Endothelial cell of umbilical vein (primary cell): ENCODE measurements at regions not wholly inside any gene's neighbourhood (a gene's known extent, or its start where the extent isn't known, plus 50 kb on each side); places are given as distances from the start of the nearest gene placed in this dataset.

Experiments
- JUN ChIP-seq: IDR thresholded peaks from 2 replicates; pipeline ENCODE4 v1.6.1; 2011; ENCODE audit warnings: borderline replicate concordance, low read depth; ENCODE audit not compliant: insufficient read length, insufficient read depth
- TF ChIP-seq, protein P1 (sequence below): IDR thresholded peaks from 2 replicates; pipeline ENCODE4 v1.6.1; 2011; ENCODE audit not compliant: insufficient read depth, insufficient read length
- TF ChIP-seq, protein P2 (sequence below), 2 donors: IDR thresholded peaks; 1 replicate in 1 of 2; 2 replicates in 1 of 2; pipeline ENCODE4 v1.5.1; 2011; ENCODE audit warnings: low read length in 2 of 2, mild to moderate bottlenecking in 2 of 2, moderate library complexity in 2 of 2, control low read depth in 1 of 2, inconsistent platforms in 1 of 2, low read depth in 1 of 2; ENCODE audit not compliant: insufficient read depth in 1 of 2; ENCODE audit errors: extremely low read depth in 1 of 2

DNA sequence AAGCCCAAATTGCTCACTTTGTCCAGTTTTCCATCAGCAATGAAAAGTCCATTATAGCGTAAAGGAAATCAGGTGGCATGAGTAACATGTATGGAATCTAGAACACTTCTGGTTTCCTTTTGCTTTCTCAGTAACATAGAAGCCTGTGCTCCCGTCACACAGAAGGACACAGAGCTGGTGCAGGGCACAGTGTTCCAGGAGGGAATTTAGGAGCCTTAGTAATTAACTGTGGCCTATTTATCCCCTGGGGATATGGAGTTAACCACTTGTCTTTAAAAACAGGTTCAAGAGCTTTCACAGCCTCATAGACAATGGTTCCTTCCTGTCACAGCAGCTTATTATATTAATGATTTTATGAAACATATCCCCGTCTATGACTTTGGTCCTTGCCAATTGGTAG, 189.9 kb downstream of the NEBL start:
- TF ChIP-seq JUN, result no peak
- TF ChIP-seq, protein P1, sequence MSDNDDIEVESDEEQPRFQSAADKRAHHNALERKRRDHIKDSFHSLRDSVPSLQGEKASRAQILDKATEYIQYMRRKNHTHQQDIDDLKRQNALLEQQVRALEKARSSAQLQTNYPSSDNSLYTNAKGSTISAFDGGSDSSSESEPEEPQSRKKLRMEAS, result no peak
- TF ChIP-seq, protein P2, sequence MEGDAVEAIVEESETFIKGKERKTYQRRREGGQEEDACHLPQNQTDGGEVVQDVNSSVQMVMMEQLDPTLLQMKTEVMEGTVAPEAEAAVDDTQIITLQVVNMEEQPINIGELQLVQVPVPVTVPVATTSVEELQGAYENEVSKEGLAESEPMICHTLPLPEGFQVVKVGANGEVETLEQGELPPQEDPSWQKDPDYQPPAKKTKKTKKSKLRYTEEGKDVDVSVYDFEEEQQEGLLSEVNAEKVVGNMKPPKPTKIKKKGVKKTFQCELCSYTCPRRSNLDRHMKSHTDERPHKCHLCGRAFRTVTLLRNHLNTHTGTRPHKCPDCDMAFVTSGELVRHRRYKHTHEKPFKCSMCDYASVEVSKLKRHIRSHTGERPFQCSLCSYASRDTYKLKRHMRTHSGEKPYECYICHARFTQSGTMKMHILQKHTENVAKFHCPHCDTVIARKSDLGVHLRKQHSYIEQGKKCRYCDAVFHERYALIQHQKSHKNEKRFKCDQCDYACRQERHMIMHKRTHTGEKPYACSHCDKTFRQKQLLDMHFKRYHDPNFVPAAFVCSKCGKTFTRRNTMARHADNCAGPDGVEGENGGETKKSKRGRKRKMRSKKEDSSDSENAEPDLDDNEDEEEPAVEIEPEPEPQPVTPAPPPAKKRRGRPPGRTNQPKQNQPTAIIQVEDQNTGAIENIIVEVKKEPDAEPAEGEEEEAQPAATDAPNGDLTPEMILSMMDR (IDR thresholded peaks at IDR 0.05; ENCODE audit: extremely low read depth in 1 of 2, insufficient read depth in 1 of 2, low read depth in 1 of 2, low read length in 2 of 2), result no peak
